CMK (cell line): ENCODE measurements at regions not wholly inside any gene's neighbourhood (a gene's known extent, or its start where the extent isn't known, plus 50 kb on each side); places are given as distances from the start of the nearest gene placed in this dataset.
"Not testable (repeated sequence)": the region's sequence is repeated elsewhere in the genome, so short reads cannot be mapped to it uniquely, and the experiment has no call there.

ENCODE experiments used
- DNase-seq: peaks from one replicate; pipeline ENCODE4 v3.0.0-alpha.2; 2010; ENCODE audit warnings: low read depth

DNA sequence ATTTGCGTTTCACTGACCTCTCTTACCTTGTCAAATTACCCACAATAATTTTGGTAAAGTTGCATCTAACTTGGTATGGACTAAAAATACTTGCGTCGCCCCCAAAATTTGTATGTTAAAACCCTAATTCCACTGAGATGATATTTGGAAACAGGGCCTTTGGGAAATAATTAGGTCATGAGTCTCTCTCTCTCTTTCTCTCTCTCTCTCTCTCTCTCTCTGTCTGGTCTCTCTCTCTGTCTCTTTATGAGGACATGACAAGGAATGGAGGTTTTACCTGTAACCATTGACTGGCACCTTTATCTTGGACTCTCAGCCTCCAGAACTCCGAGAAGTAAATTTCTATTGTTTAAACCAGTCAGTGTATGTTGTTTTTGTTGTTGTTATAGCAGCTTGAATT is 111.5 kb upstream of the BDP1 start:
- not testable (repeated sequence) for DNase-seq

GRCh38 chr5:71372601-71373000 is 82.8 kb upstream of the BDP1 start:
- DNase-seq = not testable (repeated sequence)

- DNase-seq = not testable (repeated sequence)
Measured at GRCh38 chr5:71373054-71373734, 82.3 kb upstream of the BDP1 start.

- DNase-seq = not testable (repeated sequence)
Measured at GRCh38 chr5:71384204-71384603, 71.2 kb upstream of the BDP1 start.

DNA sequence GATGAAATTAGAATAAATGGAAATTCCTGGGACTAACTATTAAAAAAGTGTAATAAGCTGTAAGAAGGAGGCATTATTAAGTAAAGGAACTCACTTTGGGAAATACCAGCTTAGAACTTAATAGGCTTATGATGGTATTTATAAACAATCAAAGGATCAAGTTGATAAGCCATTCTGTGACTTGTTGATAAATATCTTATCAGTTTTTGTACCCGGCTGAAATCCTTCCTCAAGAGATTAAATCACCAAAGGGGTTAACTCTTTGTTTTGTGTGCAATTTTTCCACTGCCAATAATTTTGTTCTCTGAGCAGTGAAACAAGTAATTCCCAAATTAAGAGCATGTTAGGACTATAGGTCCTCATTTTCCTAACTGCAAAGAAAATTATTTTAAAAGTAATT is 70.7 kb upstream of the BDP1 start:
- no peak for DNase-seq

DNA sequence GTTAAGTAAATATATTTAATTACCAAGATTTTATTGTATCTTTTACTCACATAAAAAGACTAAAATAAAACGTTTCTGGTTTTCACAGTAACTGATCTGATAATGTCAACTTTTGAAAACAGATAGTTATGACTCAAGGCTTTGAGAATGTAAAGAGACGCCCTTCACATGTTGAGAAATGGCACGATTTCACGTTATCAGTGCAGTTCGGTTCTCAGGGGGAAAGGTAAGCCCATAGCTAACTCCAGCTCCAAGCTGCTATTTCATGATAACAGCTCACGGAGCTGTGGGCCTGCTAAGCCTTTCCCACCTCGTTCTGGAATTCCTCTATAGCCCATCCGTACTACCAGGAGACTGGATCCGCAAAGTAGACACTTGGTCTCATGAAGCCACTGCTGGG is 70.2 kb upstream of the BDP1 start:
- DNase-seq = not testable (repeated sequence)

GRCh38 chr5:71388184-71388583 is 67.3 kb upstream of the BDP1 start:
- peak; percentile 53 for DNase-seq

DNA sequence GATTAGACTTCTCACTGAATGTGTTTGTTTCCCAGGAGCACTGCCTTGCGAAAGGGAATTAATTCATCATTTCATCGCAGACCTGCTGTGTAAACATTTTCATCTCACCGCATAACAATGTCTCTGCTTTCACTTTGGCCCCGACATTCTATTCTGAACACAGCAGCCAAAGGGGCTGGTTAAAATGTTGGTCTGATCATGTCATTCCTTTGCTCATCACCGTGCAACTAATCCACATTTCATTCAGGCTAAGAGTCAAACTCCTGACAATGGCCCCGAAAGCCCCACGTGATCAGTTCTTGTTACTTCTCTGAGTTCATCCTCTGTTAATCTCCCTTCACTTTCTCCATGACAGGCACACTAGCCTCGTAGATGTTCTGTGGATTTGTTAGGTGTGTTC is 57.1 kb upstream of the BDP1 start:
- not testable (repeated sequence) for DNase-seq

GRCh38 chr5:71398859-71399258 is 56.6 kb upstream of the BDP1 start:
- not testable (repeated sequence) for DNase-seq

DNA sequence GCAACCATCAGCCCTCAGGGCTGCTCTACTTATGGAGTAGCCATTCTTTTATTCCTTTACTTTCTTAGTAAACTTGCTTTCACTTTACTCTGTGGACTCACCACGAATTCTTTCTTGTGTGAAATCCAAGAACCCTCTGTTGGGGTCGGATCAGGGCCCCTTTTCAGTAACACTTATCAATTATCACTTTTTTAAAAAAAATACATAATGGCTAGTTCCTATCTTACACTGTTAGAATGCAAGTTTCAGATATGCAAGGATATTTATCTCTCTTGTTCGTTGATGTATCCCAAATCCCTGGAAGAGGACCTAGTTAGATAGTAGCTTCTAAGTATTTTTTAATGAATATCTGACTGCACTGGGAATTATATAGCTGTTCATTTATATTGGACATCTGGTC is 56.0 kb upstream of the BDP1 start:
- not testable (repeated sequence) for DNase-seq

GRCh38 chr5:71400626-71401025 is 54.8 kb upstream of the BDP1 start:
- not testable (repeated sequence) for DNase-seq

DNA sequence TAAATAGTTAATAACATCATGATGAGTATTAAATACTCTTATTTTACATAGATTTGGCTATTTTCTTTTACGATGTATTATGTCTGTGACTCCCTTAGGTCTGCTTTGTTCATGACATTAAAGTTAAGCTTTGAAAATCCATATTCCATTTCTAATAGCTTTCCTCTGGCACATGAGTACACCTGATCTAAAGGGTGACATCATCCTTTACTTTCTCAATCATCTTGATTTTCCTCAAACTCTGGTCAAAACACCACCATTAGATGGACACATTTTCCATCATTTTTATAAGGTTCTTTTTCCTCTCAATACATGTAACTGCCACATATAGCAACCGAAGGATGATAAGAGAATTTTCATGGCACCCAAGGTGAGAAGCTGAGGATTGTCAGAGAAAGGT is 54.3 kb upstream of the BDP1 start:
- not testable (repeated sequence) for DNase-seq

GRCh38 chr5:71401564-71401963 is 53.9 kb upstream of the BDP1 start:
- DNase-seq = not testable (repeated sequence)

DNA sequence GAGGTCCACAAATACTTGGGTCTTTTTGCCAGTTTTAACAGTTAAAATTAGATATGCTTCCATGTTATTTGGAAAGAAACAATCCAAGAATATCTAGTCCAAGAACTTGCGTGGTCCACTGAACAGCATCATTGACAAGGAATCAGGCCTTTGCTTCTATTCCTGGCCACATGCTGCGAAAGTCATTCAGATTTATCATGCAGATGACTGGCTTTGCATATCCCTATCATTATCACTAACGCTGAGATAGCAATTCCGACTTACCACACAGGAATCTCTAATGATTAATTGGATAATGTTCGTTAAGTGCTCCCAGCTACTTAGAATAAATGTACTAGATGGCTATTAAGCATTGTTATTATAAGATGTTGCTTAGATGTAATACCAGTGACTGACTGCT is 51.0 kb upstream of the BDP1 start:
- not testable (repeated sequence) for DNase-seq

- not testable (repeated sequence) for DNase-seq
Measured at GRCh38 chr5:71404936-71405335, 50.5 kb upstream of the BDP1 start.
